ENCODE measurements at regions not wholly inside any gene's neighbourhood (a gene's known extent, or its start where the extent isn't known, plus 50 kb on each side); places are given as distances from the start of the nearest gene placed in this dataset.

GRCh38 chr4:42713391-42713790 lies 56.5 kb upstream of the ATP8A1 start:
- no peak for TF ChIP-seq CTCF (IDR thresholded peaks at IDR 0.05)
- TF ChIP-seq POLR2A (IDR thresholded peaks at IDR 0.05), result no peak
